T-cell (primary cell): ENCODE measurements at regions not wholly inside any gene's neighbourhood (a gene's known extent, or its start where the extent isn't known, plus 50 kb on each side); places are given as distances from the start of the nearest gene placed in this dataset.

Experiments
- ATAC-seq, 4 experiments: fragments of 200-7000 bp in 3 of 4; fragments of 150-1000 bp in 1 of 4; cut with Tn5 transposase; replicated peaks in 1 of 4; 1 replicate in 3 of 4; 2 replicates in 1 of 4; pipeline ENCODE4 v1.10.0; 2021; ENCODE audit warnings: moderate library complexity in 3 of 4, mild to moderate bottlenecking in 2 of 4, moderate number of reproducible peaks in 1 of 4
- CTCF ChIA-PET, 2 donors: fragments of 300-600 bp; sonication (Branson Sonifier 250); formaldehyde crosslinking; loops; one replicate each; lab custom pipeline; 2022; ENCODE audit warnings: antibody characterized with exemption in 2 of 2; lab: Charles Lee
- POLR2A ChIA-PET, 2 donors: fragments of 300-600 bp; sonication (Branson Sonifier 250); formaldehyde crosslinking; loops; one replicate each; lab custom pipeline; 2022; ENCODE audit warnings: antibody characterized with exemption in 2 of 2; lab: Charles Lee
- DNase-seq, 35 experiments: peaks; one replicate each; pipeline versions ENCODE4 v3.0.0 to v3.0.0-alpha.2; 2013 to 2023
- H3K27ac ChIP-seq: one replicate; pipeline ENCODE4 v1.5.1; 2013; ENCODE audit warnings: low read length
- H3K27me3 ChIP-seq, 2 experiments: replicated peaks in 1 of 2; 1 replicate in 1 of 2; 2 replicates in 1 of 2; pipeline versions ENCODE4 v1.6.1 to v1.7.0; 2013; ENCODE audit warnings: low read length in 1 of 2, mixed read lengths in 1 of 2; ENCODE audit not compliant: control insufficient read depth in 2 of 2, insufficient read depth in 2 of 2; ENCODE audit errors: extremely low read depth in 1 of 2
- H3K36me3 ChIP-seq, 2 donors: 1 replicate in 1 of 2; 2 replicates in 1 of 2; pipeline versions ENCODE4 v1.6.1 to v1.7.0; 2013; ENCODE audit warnings: low read length in 1 of 2; ENCODE audit not compliant: control insufficient read depth in 2 of 2, insufficient read depth in 1 of 2; ENCODE audit errors: extremely low read depth in 1 of 2
- H3K4me1 ChIP-seq, 2 experiments: 1 replicate in 1 of 2; 2 replicates in 1 of 2; pipeline versions ENCODE4 v1.6.1 to v1.7.0; 2013; ENCODE audit warnings: low read length in 2 of 2, mixed read lengths in 1 of 2; ENCODE audit not compliant: insufficient read depth in 2 of 2, control insufficient read depth in 1 of 2; ENCODE audit errors: extremely low read depth in 1 of 2
- H3K4me3 ChIP-seq, 2 donors: 1 replicate in 1 of 2; 2 replicates in 1 of 2; pipeline versions ENCODE4 v1.5.1 to v1.7.0; 2013; ENCODE audit warnings: mild to moderate bottlenecking in 2 of 2, low read length in 1 of 2, moderate library complexity in 1 of 2; ENCODE audit not compliant: control insufficient read depth in 1 of 2; ENCODE audit errors: extremely low read depth in 1 of 2
- H3K9me3 ChIP-seq: 2 replicates; pipeline ENCODE4 v1.7.0; 2013
- H3K27ac Mint-ChIP-seq, 2 donors: one replicate each; pipeline ENCODE4 v1.8.0; 2020 to 2021; ENCODE audit warnings: mild to moderate bottlenecking in 2 of 2, mixed read lengths in 2 of 2
- H3K27me3 Mint-ChIP-seq, 2 donors: one replicate each; pipeline ENCODE4 v1.8.0; 2021 to 2022; ENCODE audit warnings: mixed read lengths in 2 of 2
- H3K36me3 Mint-ChIP-seq: one replicate; pipeline ENCODE4 v1.8.0; 2021; ENCODE audit warnings: mixed read lengths
- H3K4me1 Mint-ChIP-seq, 3 donors: one replicate each; pipeline ENCODE4 v1.8.0; 2020 to 2022; ENCODE audit warnings: mixed read lengths in 3 of 3, mild to moderate bottlenecking in 1 of 3
- H3K4me3 Mint-ChIP-seq, 3 donors: one replicate each; pipeline ENCODE4 v1.8.0; 2020 to 2022; ENCODE audit warnings: mild to moderate bottlenecking in 3 of 3, mixed read lengths in 3 of 3, moderate library complexity in 3 of 3
- H3K9me3 Mint-ChIP-seq, 3 donors: one replicate each; pipeline ENCODE4 v1.8.0; 2020 to 2022; ENCODE audit warnings: mixed read lengths in 3 of 3
- WGBS: methylation state at CpG from one replicate; pipeline ENCODE4 v1.1.5; 2013; ENCODE audit warnings: missing lambda C conversion rate; ENCODE audit not compliant: insufficient coverage; 5-methylcytosine and 5-hydroxymethylcytosine counted together

- no peaks in the 10 kb centered on the region for H3K4me1 Mint-ChIP-seq
- Histone ChIP-seq H3K36me3 (no peaks in the 10 kb centered on the region), H3K4me3 (no peak overlapping the region), H3K9me3 (no peaks in the 10 kb centered on the region), H3K27ac (no peak overlapping the region), H3K27me3 (peaks cover 0 to 63% of the 10 kb centered on the region in 2 experiments), H3K4me1 (no peaks in the 10 kb centered on the region)
- WGBS = 86% methylated on average over 1 of the region's 2 CpGs
- H3K36me3 Mint-ChIP-seq = peaks cover 4% of the 10 kb centered on the region
- ChIA-PET CTCF (no interaction called here), POLR2A (interaction anchor here in 1 of 2 donors (0.7 kb wide), 1 partner anchor 251 kb away, joined by 3 read pairs; no protein-coding TSS in a partner anchor)
- no peak overlapping the region for H3K4me3 Mint-ChIP-seq
- H3K9me3 Mint-ChIP-seq = peaks cover 11 to 36% (median 26%) of the 10 kb centered on the region in 3 donors
- no peak for DNase-seq
- H3K27me3 Mint-ChIP-seq = peaks cover 29 to 44% of the 10 kb centered on the region in 2 donors
- H3K27ac Mint-ChIP-seq = no peak overlapping the region
- ATAC-seq = no peak
Measured at GRCh38 chr20:63079971-63080370, 73.2 kb upstream of the BHLHE23 start.

GRCh38 chr20:63077705-63078104 is 70.9 kb upstream of the BHLHE23 start:
- ATAC-seq = no peak
- H3K27me3 ChIP-seq = peaks cover 0 to 60% of the 10 kb centered on the region in 2 experiments
- no peak overlapping the region for H3K4me3 Mint-ChIP-seq
- H3K4me1 ChIP-seq = no peaks in the 10 kb centered on the region
- no peak for DNase-seq
- no peaks in the 10 kb centered on the region for H3K36me3 ChIP-seq
- H3K36me3 Mint-ChIP-seq = peaks cover 4% of the 10 kb centered on the region
- ChIA-PET CTCF (no interaction called here), POLR2A (no interaction called here)
- peaks cover 11 to 36% (median 26%) of the 10 kb centered on the region in 3 donors for H3K9me3 Mint-ChIP-seq
- H3K4me1 Mint-ChIP-seq = peaks cover 0 to 3% (median 2%) of the 10 kb centered on the region in 3 donors
- H3K27ac ChIP-seq = no peak overlapping the region
- H3K27ac Mint-ChIP-seq = no peak overlapping the region
- no peak overlapping the region for H3K4me3 ChIP-seq
- peaks cover 37 to 49% of the 10 kb centered on the region in 2 donors for H3K27me3 Mint-ChIP-seq
- H3K9me3 ChIP-seq = no peaks in the 10 kb centered on the region

- WGBS = 75% methylated on average over 2 of the region's 5 CpGs
- Histone ChIP-seq H3K4me3 (no peak overlapping the region), H3K9me3 (no peaks in the 10 kb centered on the region), H3K4me1 (peaks cover 0 to 4% of the 10 kb centered on the region in 2 experiments), H3K27me3 (peaks cover 0 to 56% of the 10 kb centered on the region in 2 experiments), H3K36me3 (no peaks in the 10 kb centered on the region), H3K27ac (no peak overlapping the region)
- Mint-ChIP-seq H3K4me1 (peaks cover 0 to 6% (median 5%) of the 10 kb centered on the region in 3 donors), H3K27me3 (peaks cover 33 to 46% of the 10 kb centered on the region in 2 donors), H3K36me3 (peaks cover 4% of the 10 kb centered on the region), H3K27ac (no peak overlapping the region), H3K4me3 (no peak overlapping the region), H3K9me3 (peaks cover 11 to 36% (median 26%) of the 10 kb centered on the region in 3 donors)
- ATAC-seq (no peak), DNase-seq (no peak)
- POLR2A ChIA-PET = no interaction called here
- CTCF ChIA-PET = no interaction called here
Measured at GRCh38 chr20:63076421-63076820, 69.7 kb upstream of the BHLHE23 start.

GRCh38 chr20:63074631-63075030 is 67.9 kb upstream of the BHLHE23 start:
- Mint-ChIP-seq H3K27ac (no peak overlapping the region), H3K4me1 (peaks cover 0 to 11% (median 7%) of the 10 kb centered on the region in 3 donors), H3K4me3 (no peak overlapping the region), H3K36me3 (peaks cover 4% of the 10 kb centered on the region), H3K27me3 (peaks cover 37 to 45% of the 10 kb centered on the region in 2 donors), H3K9me3 (peaks cover 11 to 33% (median 23%) of the 10 kb centered on the region in 3 donors)
- H3K36me3 ChIP-seq = no peaks in the 10 kb centered on the region
- H3K27ac ChIP-seq = no peak overlapping the region
- ChIA-PET CTCF (no interaction called here), POLR2A (no interaction called here)
- WGBS = 50% methylated on average over 2 of the region's 9 CpGs
- ATAC-seq (no peak), DNase-seq (no peak)
- no peak overlapping the region for H3K4me3 ChIP-seq
- H3K27me3 ChIP-seq = peaks cover 0 to 56% of the 10 kb centered on the region in 2 experiments
- no peaks in the 10 kb centered on the region for H3K9me3 ChIP-seq
- H3K4me1 ChIP-seq = peaks cover 0 to 4% of the 10 kb centered on the region in 2 experiments

- no peaks in the 10 kb centered on the region for H3K36me3 ChIP-seq
- no peak overlapping the region for H3K27ac ChIP-seq
- Mint-ChIP-seq H3K4me3 (no peak overlapping the region), H3K36me3 (peaks cover 4% of the 10 kb centered on the region), H3K4me1 (peaks cover 0 to 11% (median 7%) of the 10 kb centered on the region in 3 donors), H3K9me3 (peaks cover 11 to 29% (median 20%) of the 10 kb centered on the region in 3 donors), H3K27me3 (peaks cover 38 to 49% of the 10 kb centered on the region in 2 donors), H3K27ac (no peak overlapping the region)
- ATAC-seq (no peak), DNase-seq (no peak)
- H3K4me3 ChIP-seq = no peak overlapping the region
- CTCF ChIA-PET = no interaction called here
- 98% methylated on average over 7 of the region's 9 CpGs for WGBS
- H3K9me3 ChIP-seq = no peaks in the 10 kb centered on the region
- peaks cover 0 to 58% of the 10 kb centered on the region in 2 experiments for H3K27me3 ChIP-seq
- peaks cover 0 to 4% of the 10 kb centered on the region in 2 experiments for H3K4me1 ChIP-seq
- POLR2A ChIA-PET = no interaction called here
Measured at GRCh38 chr20:63074182-63074581, 67.4 kb upstream of the BHLHE23 start.

GRCh38 chr20:63073738-63074065 is 66.9 kb upstream of the BHLHE23 start:
- peaks cover 4% of the 10 kb centered on the region for H3K36me3 Mint-ChIP-seq
- no peak overlapping the region for H3K27ac Mint-ChIP-seq
- POLR2A ChIA-PET = no interaction called here
- H3K27me3 ChIP-seq = peaks cover 0 to 62% of the 10 kb centered on the region in 2 experiments
- H3K4me1 ChIP-seq = peaks cover 0 to 4% of the 10 kb centered on the region in 2 experiments
- CTCF ChIA-PET = no interaction called here
- H3K4me3 ChIP-seq = no peak overlapping the region
- DNase-seq (peak in 1 of 35 experiments; percentile 3), ATAC-seq (no peak)
- H3K9me3 ChIP-seq = no peaks in the 10 kb centered on the region
- no peak overlapping the region for H3K4me3 Mint-ChIP-seq
- H3K27me3 Mint-ChIP-seq = peaks cover 40 to 54% of the 10 kb centered on the region in 2 donors
- H3K9me3 Mint-ChIP-seq = peaks cover 11 to 27% (median 16%) of the 10 kb centered on the region in 3 donors
- WGBS = 42% methylated on average over 2 of the region's 6 CpGs
- no peak overlapping the region for H3K27ac ChIP-seq
- H3K4me1 Mint-ChIP-seq = peaks cover 0 to 11% (median 7%) of the 10 kb centered on the region in 3 donors
- no peaks in the 10 kb centered on the region for H3K36me3 ChIP-seq
